ENCODE measurements at regions not wholly inside any gene's neighbourhood (a gene's known extent, or its start where the extent isn't known, plus 50 kb on each side); places are given as distances from the start of the nearest gene placed in this dataset.

- Mint-ChIP-seq H3K4me3 (ENCODE audit: unreplicated experiment) (no peak overlapping the region), H3K36me3 (ENCODE audit: low read depth) (no peaks in the 10 kb centered on the region), H3K27ac (ENCODE audit: unreplicated experiment) (no peak overlapping the region), H3K4me1 (ENCODE audit: low read depth) (no peaks in the 10 kb centered on the region), H3K27me3 (ENCODE audit: low read depth) (peaks cover 18% of the 10 kb centered on the region), H3K9me3 (ENCODE audit: low read depth) (peaks cover 8% of the 10 kb centered on the region)
- TF ChIP-seq CTCF (IDR thresholded peaks at IDR 0.05), result no peak
- DNase-seq (ENCODE audit: low spot score), result no peak
Observed at GRCh38 chr1:34688006-34688741, 66.7 kb upstream of the GJB5 start.

DNA sequence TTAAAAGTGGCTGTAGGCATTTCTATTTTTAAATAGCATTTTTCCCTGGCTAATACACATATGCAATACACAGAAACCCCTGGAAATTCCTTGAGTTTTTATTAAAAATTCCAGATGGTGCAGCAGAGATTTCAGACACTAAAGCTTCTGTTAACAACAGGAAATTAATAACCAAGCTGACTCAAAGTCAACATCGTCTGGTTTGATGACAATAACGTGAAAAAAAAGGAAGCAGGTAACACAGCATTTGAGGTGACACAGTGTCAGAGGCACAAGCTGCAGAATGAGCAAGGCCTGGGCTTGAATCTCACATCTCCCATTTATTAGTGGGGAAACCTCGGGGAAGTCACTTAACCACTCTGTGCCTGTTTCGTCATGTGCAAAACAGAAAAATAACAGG lies 64.6 kb upstream of the GJB5 start:
- no peak for DNase-seq (ENCODE audit: low spot score)
- H3K4me3 Mint-ChIP-seq (ENCODE audit: unreplicated experiment), result no peak overlapping the region
- peaks cover 13% of the 10 kb centered on the region for H3K9me3 Mint-ChIP-seq (ENCODE audit: low read depth)
- TF ChIP-seq CTCF (IDR thresholded peaks at IDR 0.05), result no peak
- H3K36me3 Mint-ChIP-seq (ENCODE audit: low read depth), result no peaks in the 10 kb centered on the region
- no peak overlapping the region for H3K27ac Mint-ChIP-seq (ENCODE audit: unreplicated experiment)
- H3K27me3 Mint-ChIP-seq (ENCODE audit: low read depth), result peaks cover 16% of the 10 kb centered on the region
- H3K4me1 Mint-ChIP-seq (ENCODE audit: low read depth), result no peaks in the 10 kb centered on the region

DNA sequence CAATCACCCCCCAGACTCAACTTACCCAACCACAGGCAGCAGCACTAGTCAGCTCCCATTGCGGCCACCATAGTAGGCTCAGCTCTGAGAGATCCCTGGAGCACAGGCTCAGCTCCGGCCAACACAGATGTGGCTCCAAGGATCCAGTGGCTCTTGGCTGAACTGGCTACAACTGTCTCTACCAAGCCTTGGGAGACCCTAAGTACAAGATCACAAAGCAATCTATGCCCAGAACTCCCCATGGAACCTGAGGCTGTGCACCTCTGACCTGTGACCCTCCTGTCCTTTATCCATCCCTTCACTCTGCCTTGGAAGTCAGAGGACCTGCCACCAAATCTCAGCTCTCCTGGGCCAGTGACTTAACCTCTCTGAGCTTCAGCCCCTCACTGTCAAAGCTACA lies 61.8 kb upstream of the GJB5 start:
- Mint-ChIP-seq H3K36me3 (ENCODE audit: low read depth) (no peaks in the 10 kb centered on the region), H3K9me3 (ENCODE audit: low read depth) (peaks cover 8% of the 10 kb centered on the region), H3K27ac (ENCODE audit: unreplicated experiment) (no peak overlapping the region), H3K4me3 (ENCODE audit: unreplicated experiment) (no peak overlapping the region), H3K4me1 (ENCODE audit: low read depth) (no peaks in the 10 kb centered on the region), H3K27me3 (ENCODE audit: low read depth) (peaks cover 12% of the 10 kb centered on the region)
- DNase-seq (ENCODE audit: low spot score), result no peak
- TF ChIP-seq CTCF (IDR thresholded peaks at IDR 0.05), result no peak

DNA sequence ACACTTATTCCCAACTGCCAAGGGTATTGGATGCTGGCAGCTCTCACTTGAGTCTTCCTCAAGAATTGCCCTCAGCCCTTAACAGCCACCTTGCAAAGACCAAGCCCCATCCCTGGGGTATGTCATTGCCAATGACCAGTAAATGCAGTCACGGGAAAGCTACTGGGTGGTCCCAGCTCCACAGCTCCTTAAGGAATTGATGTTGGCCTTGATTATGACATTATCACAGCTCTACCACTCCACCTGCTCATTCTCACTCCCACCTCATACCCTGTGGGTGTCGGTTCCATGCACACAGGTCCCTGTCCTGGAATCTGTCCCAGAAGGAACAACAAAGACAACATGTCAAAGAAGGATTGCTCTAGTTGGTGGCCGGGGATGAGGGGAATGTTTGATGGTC lies 60.5 kb upstream of the GJB5 start:
- peaks cover 9% of the 10 kb centered on the region for H3K27me3 Mint-ChIP-seq (ENCODE audit: low read depth)
- H3K4me1 Mint-ChIP-seq (ENCODE audit: low read depth), result no peaks in the 10 kb centered on the region
- H3K36me3 Mint-ChIP-seq (ENCODE audit: low read depth), result no peaks in the 10 kb centered on the region
- H3K4me3 Mint-ChIP-seq (ENCODE audit: unreplicated experiment), result no peak overlapping the region
- H3K27ac Mint-ChIP-seq (ENCODE audit: unreplicated experiment), result no peak overlapping the region
- TF ChIP-seq CTCF (IDR thresholded peaks at IDR 0.05), result no peak
- peaks cover 8% of the 10 kb centered on the region for H3K9me3 Mint-ChIP-seq (ENCODE audit: low read depth)
- DNase-seq (ENCODE audit: low spot score), result no peak

GRCh38 chr1:34695580-34695979 lies 59.3 kb upstream of the GJB5 start:
- no peaks in the 10 kb centered on the region for H3K36me3 Mint-ChIP-seq (ENCODE audit: low read depth)
- H3K4me3 Mint-ChIP-seq (ENCODE audit: unreplicated experiment), result no peak overlapping the region
- H3K9me3 Mint-ChIP-seq (ENCODE audit: low read depth), result peaks cover 8% of the 10 kb centered on the region
- no peaks in the 10 kb centered on the region for H3K4me1 Mint-ChIP-seq (ENCODE audit: low read depth)
- peaks cover 6% of the 10 kb centered on the region for H3K27me3 Mint-ChIP-seq (ENCODE audit: low read depth)
- no peak overlapping the region for H3K27ac Mint-ChIP-seq (ENCODE audit: unreplicated experiment)
- DNase-seq (ENCODE audit: low spot score), result no peak
- no peak for TF ChIP-seq CTCF (IDR thresholded peaks at IDR 0.05)
